HL-60 (cell line): ENCODE measurements at regions not wholly inside any gene's neighbourhood (a gene's known extent, or its start where the extent isn't known, plus 50 kb on each side); places are given as distances from the start of the nearest gene placed in this dataset.
A peak's percentile ranks its signal among the peaks of the same experiment; 100 is the strongest.

Experiments used
- DNase-seq, 2 experiments: peaks; one replicate each; pipeline ENCODE4 v3.0.0-alpha.2; 2010 to 2020; ENCODE audit warnings: low read depth in 1 of 2, low spot score in 1 of 2
- H3K27ac ChIP-seq: fragments of 250-450 bp; sonication (Bioruptor Pico); replicated peaks from 2 replicates; pipeline ENCODE4 v1.5.1; 2020; ENCODE audit warnings: mild to moderate bottlenecking, moderate library complexity
- H3K27me3 ChIP-seq: fragments of 250-450 bp; sonication (Bioruptor Pico); 2 replicates; pipeline ENCODE4 v1.5.1; 2021; ENCODE audit warnings: mild to moderate bottlenecking, moderate library complexity; ENCODE audit not compliant: insufficient read depth, poor library complexity, severe bottlenecking
- H3K4me3 ChIP-seq: replicated peaks from 2 replicates; pipeline ENCODE4 v1.5.1; 2011; ENCODE audit warnings: mild to moderate bottlenecking, control low read depth, low read length; ENCODE audit not compliant: insufficient read depth
- CTCF ChIP-seq: IDR thresholded peaks from one replicate; pipeline ENCODE4 v1.5.1; 2011; ENCODE audit warnings: low read length, control low read depth, inconsistent platforms; ENCODE audit not compliant: insufficient read depth
- GABPA ChIP-seq: IDR thresholded peaks from 2 replicates; pipeline ENCODE4 v1.6.1; 2012; ENCODE audit warnings: low read depth
- POLR2AphosphoS5 ChIP-seq: IDR thresholded peaks from 2 replicates; pipeline ENCODE4 v1.6.1; 2012; ENCODE audit warnings: low read depth
- SPI1 ChIP-seq: IDR thresholded peaks from 2 replicates; pipeline ENCODE4 v1.6.1; 2012; ENCODE audit warnings: low read depth, mild to moderate bottlenecking, borderline replicate concordance
- TF ChIP-seq, protein P1 (sequence below): IDR thresholded peaks from 2 replicates; pipeline ENCODE4 v1.6.1; 2012; ENCODE audit warnings: low read depth; ENCODE audit not compliant: insufficient replicate concordance

DNA sequence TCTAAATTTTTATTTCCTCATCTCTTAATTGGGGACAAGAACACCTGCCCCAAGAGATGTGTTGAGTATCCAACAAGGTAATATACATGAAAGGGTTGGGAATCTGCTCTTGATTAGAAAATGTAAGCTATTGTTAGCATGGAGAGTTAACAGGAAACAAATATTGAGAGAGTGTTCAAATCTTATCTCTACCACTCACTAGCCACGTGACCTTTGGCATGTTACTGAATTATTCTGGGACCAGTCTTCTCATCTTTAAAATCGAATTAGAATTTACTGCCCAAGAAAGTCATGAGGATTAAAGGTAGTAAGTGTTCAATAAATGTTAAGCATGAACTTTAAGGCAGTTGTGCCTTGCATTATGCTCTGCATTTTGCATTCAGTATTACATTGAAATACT lies 184.7 kb downstream of the MID1IP1 start:
- TF ChIP-seq SPI1 (no peak), CTCF (no peak), GABPA (no peak), POLR2AphosphoS5 (no peak)
- TF ChIP-seq, protein P1, sequence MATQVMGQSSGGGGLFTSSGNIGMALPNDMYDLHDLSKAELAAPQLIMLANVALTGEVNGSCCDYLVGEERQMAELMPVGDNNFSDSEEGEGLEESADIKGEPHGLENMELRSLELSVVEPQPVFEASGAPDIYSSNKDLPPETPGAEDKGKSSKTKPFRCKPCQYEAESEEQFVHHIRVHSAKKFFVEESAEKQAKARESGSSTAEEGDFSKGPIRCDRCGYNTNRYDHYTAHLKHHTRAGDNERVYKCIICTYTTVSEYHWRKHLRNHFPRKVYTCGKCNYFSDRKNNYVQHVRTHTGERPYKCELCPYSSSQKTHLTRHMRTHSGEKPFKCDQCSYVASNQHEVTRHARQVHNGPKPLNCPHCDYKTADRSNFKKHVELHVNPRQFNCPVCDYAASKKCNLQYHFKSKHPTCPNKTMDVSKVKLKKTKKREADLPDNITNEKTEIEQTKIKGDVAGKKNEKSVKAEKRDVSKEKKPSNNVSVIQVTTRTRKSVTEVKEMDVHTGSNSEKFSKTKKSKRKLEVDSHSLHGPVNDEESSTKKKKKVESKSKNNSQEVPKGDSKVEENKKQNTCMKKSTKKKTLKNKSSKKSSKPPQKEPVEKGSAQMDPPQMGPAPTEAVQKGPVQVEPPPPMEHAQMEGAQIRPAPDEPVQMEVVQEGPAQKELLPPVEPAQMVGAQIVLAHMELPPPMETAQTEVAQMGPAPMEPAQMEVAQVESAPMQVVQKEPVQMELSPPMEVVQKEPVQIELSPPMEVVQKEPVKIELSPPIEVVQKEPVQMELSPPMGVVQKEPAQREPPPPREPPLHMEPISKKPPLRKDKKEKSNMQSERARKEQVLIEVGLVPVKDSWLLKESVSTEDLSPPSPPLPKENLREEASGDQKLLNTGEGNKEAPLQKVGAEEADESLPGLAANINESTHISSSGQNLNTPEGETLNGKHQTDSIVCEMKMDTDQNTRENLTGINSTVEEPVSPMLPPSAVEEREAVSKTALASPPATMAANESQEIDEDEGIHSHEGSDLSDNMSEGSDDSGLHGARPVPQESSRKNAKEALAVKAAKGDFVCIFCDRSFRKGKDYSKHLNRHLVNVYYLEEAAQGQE = no peak
- H3K27me3 ChIP-seq = no peaks in the 10 kb centered on the region
- no peak overlapping the region for H3K27ac ChIP-seq
- no peak for DNase-seq
- no peak overlapping the region for H3K4me3 ChIP-seq

- DNase-seq = no peak
- Histone ChIP-seq H3K27ac (0 out of 2 replicates have a peak overlapping the region, but pooled peaks have one; percentile 27), H3K27me3 (no peaks in the 10 kb centered on the region), H3K4me3 (no peak overlapping the region)
- TF ChIP-seq, protein P1 = no peak
- no peak for TF ChIP-seq CTCF
- TF ChIP-seq SPI1 = no peak
- no peak for TF ChIP-seq POLR2AphosphoS5
- no peak for TF ChIP-seq GABPA
Observed at GRCh38 chrX:38986586-38986985, 185.3 kb downstream of the MID1IP1 start.

GRCh38 chrX:38987198-38987651 lies 186.0 kb downstream of the MID1IP1 start:
- DNase-seq = peak in 1 of 2 experiments; percentile 31

More at GRCh38 chrX:38987198-38987651, 186.0 kb downstream of the MID1IP1 start:
- Histone ChIP-seq H3K4me3 (no peak overlapping the region), H3K27ac (0 out of 2 replicates have a peak overlapping the region, but pooled peaks have one; percentile 27), H3K27me3 (no peaks in the 10 kb centered on the region)
- TF ChIP-seq, protein P1 = no peak
- TF ChIP-seq GABPA (no peak), POLR2AphosphoS5 (no peak), CTCF (no peak), SPI1 (no peak)
